ENCODE measurements at regions not wholly inside any gene's neighbourhood (a gene's known extent, or its start where the extent isn't known, plus 50 kb on each side); places are given as distances from the start of the nearest gene placed in this dataset.

DNA sequence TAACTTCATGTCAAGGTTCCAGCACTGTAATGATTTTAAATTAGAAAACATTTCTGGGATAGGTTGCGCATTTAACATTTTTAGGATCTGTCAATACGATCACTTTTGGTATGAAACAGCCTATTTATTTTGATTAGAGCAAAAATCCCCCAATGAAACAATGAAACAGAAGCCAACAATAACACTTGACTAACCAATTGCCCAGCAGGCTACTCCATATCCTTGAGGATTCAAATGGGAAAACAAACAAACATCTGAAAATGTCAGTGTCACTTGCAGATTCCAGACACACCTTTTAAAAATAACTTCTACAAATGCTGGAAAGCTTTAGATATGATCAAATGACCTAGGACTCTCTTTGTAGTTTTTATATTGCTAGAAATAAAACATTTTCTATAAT, 1412.5 kb upstream of the PRR20A start:
- TF ChIP-seq EZH2 (IDR thresholded peaks at IDR 0.05) (no peak), POLR2AphosphoS5 (IDR thresholded peaks at IDR 0.05; ENCODE audit: borderline replicate concordance, low read depth, low read length) (no peak), FOXP2 (optimal IDR thresholded peaks at IDR 0.05; ENCODE audit: control extremely low read depth, extremely low read length, insufficient read depth) (no peak)
